Neutrophil (primary cell): ENCODE measurements at regions not wholly inside any gene's neighbourhood (a gene's known extent, or its start where the extent isn't known, plus 50 kb on each side); places are given as distances from the start of the nearest gene placed in this dataset.

ENCODE experiments used
- H3K27ac ChIP-seq: fragments of 200-600 bp; sonication (generic); 2 replicates; pipeline ENCODE4 v1.5.1; 2016; ENCODE audit warnings: mild to moderate bottlenecking, moderate library complexity
- H3K27me3 ChIP-seq: fragments of 200-600 bp; sonication (generic); 2 replicates; pipeline ENCODE4 v1.6.0; 2016; ENCODE audit warnings: mild to moderate bottlenecking
- H3K36me3 ChIP-seq: fragments of 200-600 bp; sonication (generic); 2 replicates; pipeline ENCODE4 v1.5.1; 2017
- H3K4me1 ChIP-seq, 2 experiments: fragments of 200-600 bp in 1 of 2; sonication (generic) in 1 of 2; 1 replicate in 1 of 2; 2 replicates in 1 of 2; pipeline versions ENCODE4 v1.5.1 to v1.6.1; 2013 to 2016; ENCODE audit warnings: low read depth in 1 of 2, low read length in 1 of 2, mild to moderate bottlenecking in 1 of 2, moderate library complexity in 1 of 2; ENCODE audit not compliant: control insufficient read depth in 1 of 2, insufficient read depth in 1 of 2
- H3K4me3 ChIP-seq, 2 experiments: fragments of 200-600 bp in 1 of 2; sonication (generic) in 1 of 2; 1 replicate in 1 of 2; 2 replicates in 1 of 2; pipeline ENCODE4 v1.5.1; 2013 to 2016; ENCODE audit warnings: low read depth in 1 of 2, low read length in 1 of 2, mild to moderate bottlenecking in 1 of 2, moderate library complexity in 1 of 2
- H3K9me3 ChIP-seq: fragments of 200-600 bp; sonication (generic); 2 replicates; pipeline ENCODE4 v1.5.1; 2016
- TF ChIP-seq, protein P1 (sequence below): fragments of 200-600 bp; sonication (generic); IDR thresholded peaks from 2 replicates; pipeline ENCODE4 v1.5.1; 2016; ENCODE audit warnings: antibody characterized with exemption

- Histone ChIP-seq H3K27ac (no peak overlapping the region), H3K4me1 (no peaks in the 10 kb centered on the region), H3K27me3 (no peaks in the 10 kb centered on the region), H3K4me3 (no peak overlapping the region), H3K9me3 (no peaks in the 10 kb centered on the region), H3K36me3 (no peaks in the 10 kb centered on the region)
- TF ChIP-seq, protein P1, sequence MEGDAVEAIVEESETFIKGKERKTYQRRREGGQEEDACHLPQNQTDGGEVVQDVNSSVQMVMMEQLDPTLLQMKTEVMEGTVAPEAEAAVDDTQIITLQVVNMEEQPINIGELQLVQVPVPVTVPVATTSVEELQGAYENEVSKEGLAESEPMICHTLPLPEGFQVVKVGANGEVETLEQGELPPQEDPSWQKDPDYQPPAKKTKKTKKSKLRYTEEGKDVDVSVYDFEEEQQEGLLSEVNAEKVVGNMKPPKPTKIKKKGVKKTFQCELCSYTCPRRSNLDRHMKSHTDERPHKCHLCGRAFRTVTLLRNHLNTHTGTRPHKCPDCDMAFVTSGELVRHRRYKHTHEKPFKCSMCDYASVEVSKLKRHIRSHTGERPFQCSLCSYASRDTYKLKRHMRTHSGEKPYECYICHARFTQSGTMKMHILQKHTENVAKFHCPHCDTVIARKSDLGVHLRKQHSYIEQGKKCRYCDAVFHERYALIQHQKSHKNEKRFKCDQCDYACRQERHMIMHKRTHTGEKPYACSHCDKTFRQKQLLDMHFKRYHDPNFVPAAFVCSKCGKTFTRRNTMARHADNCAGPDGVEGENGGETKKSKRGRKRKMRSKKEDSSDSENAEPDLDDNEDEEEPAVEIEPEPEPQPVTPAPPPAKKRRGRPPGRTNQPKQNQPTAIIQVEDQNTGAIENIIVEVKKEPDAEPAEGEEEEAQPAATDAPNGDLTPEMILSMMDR: no peak
Observed at GRCh38 chr1:194164755-194165154, 978.3 kb upstream of the B3GALT2 start.

GRCh38 chr1:194161591-194161990, 975.2 kb upstream of the B3GALT2 start:
- no peak overlapping the region for H3K27ac ChIP-seq
- no peaks in the 10 kb centered on the region for H3K27me3 ChIP-seq
- H3K9me3 ChIP-seq: no peaks in the 10 kb centered on the region
- TF ChIP-seq, protein P1: no peak
- no peaks in the 10 kb centered on the region for H3K4me1 ChIP-seq
- H3K36me3 ChIP-seq: no peaks in the 10 kb centered on the region
- no peak overlapping the region for H3K4me3 ChIP-seq

- Histone ChIP-seq H3K4me3 (no peak overlapping the region), H3K36me3 (no peaks in the 10 kb centered on the region), H3K9me3 (no peaks in the 10 kb centered on the region), H3K4me1 (no peaks in the 10 kb centered on the region), H3K27ac (no peak overlapping the region), H3K27me3 (no peaks in the 10 kb centered on the region)
- TF ChIP-seq, protein P1: no peak
Observed at GRCh38 chr1:194159941-194160340, 973.5 kb upstream of the B3GALT2 start.

DNA sequence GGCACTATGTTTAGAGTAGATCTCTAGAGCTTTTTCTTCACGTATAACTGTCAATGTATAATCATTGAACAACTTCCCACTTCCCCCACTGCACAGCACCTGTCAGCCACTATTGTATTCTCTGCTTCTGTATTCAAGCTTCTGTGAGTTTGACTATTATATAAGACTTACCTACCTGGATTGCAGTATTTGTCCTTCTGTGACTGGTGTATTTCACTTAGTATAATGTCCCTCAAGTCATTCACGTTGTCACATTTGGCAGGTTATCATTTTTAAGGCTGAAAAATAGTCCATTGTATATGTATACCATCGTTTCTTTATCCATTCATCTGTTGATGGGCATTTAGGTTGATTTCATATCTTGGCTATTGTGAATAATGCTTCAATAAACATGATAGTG, 969.5 kb upstream of the B3GALT2 start:
- H3K4me1 ChIP-seq: no peaks in the 10 kb centered on the region
- TF ChIP-seq, protein P1: no peak
- H3K27me3 ChIP-seq: no peaks in the 10 kb centered on the region
- no peak overlapping the region for H3K27ac ChIP-seq
- no peak overlapping the region for H3K4me3 ChIP-seq
- H3K36me3 ChIP-seq: no peaks in the 10 kb centered on the region
- no peaks in the 10 kb centered on the region for H3K9me3 ChIP-seq

DNA sequence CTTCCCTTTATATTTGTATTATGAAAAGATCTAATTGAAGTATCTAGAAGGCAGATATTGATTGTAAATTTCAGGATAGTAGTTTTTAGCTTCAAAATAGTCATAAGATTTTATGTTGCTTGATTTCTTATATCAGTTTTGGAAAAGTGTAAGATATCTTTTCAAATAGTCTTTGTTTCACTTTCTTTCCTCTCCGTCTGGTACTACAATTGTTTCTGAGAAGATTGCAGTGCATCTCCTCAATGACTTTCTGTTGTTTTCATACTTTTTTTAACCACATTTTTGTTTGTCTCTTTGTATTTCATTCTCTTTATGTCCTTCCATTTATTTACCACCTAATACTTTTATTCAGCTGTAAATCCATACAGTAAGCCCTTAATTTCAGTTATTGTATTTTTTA, 964.6 kb upstream of the B3GALT2 start:
- no peaks in the 10 kb centered on the region for H3K9me3 ChIP-seq
- no peaks in the 10 kb centered on the region for H3K27me3 ChIP-seq
- TF ChIP-seq, protein P1: no peak
- no peaks in the 10 kb centered on the region for H3K4me1 ChIP-seq
- no peak overlapping the region for H3K27ac ChIP-seq
- no peaks in the 10 kb centered on the region for H3K36me3 ChIP-seq
- H3K4me3 ChIP-seq: no peak overlapping the region

DNA sequence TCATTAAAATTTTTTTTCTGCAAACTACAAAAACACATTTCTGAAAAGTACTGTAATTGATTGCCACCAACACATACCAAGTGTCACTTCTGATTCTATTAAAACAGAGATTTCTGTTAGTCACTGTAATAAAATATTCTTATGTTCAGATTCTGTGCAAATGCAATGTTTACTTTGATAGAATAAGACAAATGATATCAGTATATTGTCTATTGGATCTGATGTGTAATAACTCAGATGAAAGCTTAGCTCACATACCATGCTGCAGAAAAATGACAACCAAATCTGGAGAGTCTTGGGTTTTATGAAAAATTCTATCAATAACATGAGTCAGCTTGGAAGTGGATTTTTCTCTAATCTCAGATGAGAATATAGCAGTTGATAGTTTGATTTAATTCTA, 963.8 kb upstream of the B3GALT2 start:
- TF ChIP-seq, protein P1: no peak
- H3K4me3 ChIP-seq: no peak overlapping the region
- H3K27ac ChIP-seq: no peak overlapping the region

More for the DNA sequence above, 963.8 kb upstream of the B3GALT2 start:
- Histone ChIP-seq H3K4me1 (no peaks in the 10 kb centered on the region), H3K36me3 (no peaks in the 10 kb centered on the region), H3K27me3 (no peaks in the 10 kb centered on the region), H3K9me3 (no peaks in the 10 kb centered on the region)
